GM18873 (cell line): ENCODE measurements at regions not wholly inside any gene's neighbourhood (a gene's known extent, or its start where the extent isn't known, plus 50 kb on each side); places are given as distances from the start of the nearest gene placed in this dataset.

Experiments
- ATAC-seq: cut with Tn5 transposase; IDR thresholded peaks from one replicate; pipeline ENCODE4 v1.9.1; 2021; ENCODE audit warnings: mild to moderate bottlenecking, moderate library complexity, moderate number of reproducible peaks; ENCODE audit not compliant: unreplicated experiment, low FRiP score

- ATAC-seq: no peak
Measured at GRCh38 chr11:109791337-109791736, 301.9 kb upstream of the ZC3H12C start.

GRCh38 chr11:109794501-109794900 is 298.7 kb upstream of the ZC3H12C start:
- ATAC-seq: no peak

GRCh38 chr11:109795234-109795633 is 298.0 kb upstream of the ZC3H12C start:
- no peak for ATAC-seq

- ATAC-seq: no peak
Measured at GRCh38 chr11:109796253-109796652, 296.9 kb upstream of the ZC3H12C start.

- ATAC-seq: no peak
Measured at GRCh38 chr11:109798521-109798920, 294.7 kb upstream of the ZC3H12C start.

GRCh38 chr11:109799604-109800003 is 293.6 kb upstream of the ZC3H12C start:
- no peak for ATAC-seq

- ATAC-seq: no peak
Measured at GRCh38 chr11:109804911-109805310, 288.3 kb upstream of the ZC3H12C start.

GRCh38 chr11:109806205-109806604 is 287.0 kb upstream of the ZC3H12C start:
- ATAC-seq: no peak

GRCh38 chr11:109808569-109808968 is 284.6 kb upstream of the ZC3H12C start:
- ATAC-seq: no peak

- ATAC-seq: no peak
Measured at GRCh38 chr11:109814824-109815223, 278.4 kb upstream of the ZC3H12C start.

- ATAC-seq: no peak
Measured at GRCh38 chr11:109815500-109816150, 277.6 kb upstream of the ZC3H12C start.

- no peak for ATAC-seq
Measured at GRCh38 chr11:109818290-109818689, 274.9 kb upstream of the ZC3H12C start.

GRCh38 chr11:109819410-109819809 is 273.8 kb upstream of the ZC3H12C start:
- no peak for ATAC-seq

- ATAC-seq: no peak
Measured at GRCh38 chr11:109821511-109821910, 271.7 kb upstream of the ZC3H12C start.

- no peak for ATAC-seq
Measured at GRCh38 chr11:109822436-109823102, 270.6 kb upstream of the ZC3H12C start.

- no peak for ATAC-seq
Measured at GRCh38 chr11:109828387-109828786, 264.8 kb upstream of the ZC3H12C start.

GRCh38 chr11:109838026-109838425 is 255.2 kb upstream of the ZC3H12C start:
- no peak for ATAC-seq

- ATAC-seq: no peak
Measured at GRCh38 chr11:109845437-109845836, 247.8 kb upstream of the ZC3H12C start.

- ATAC-seq: no peak
Measured at GRCh38 chr11:109847621-109848020, 245.6 kb upstream of the ZC3H12C start.

- ATAC-seq: no peak
Measured at GRCh38 chr11:109849051-109849450, 244.1 kb upstream of the ZC3H12C start.

- no peak for ATAC-seq
Measured at GRCh38 chr11:109849946-109850345, 243.2 kb upstream of the ZC3H12C start.

GRCh38 chr11:109851780-109852390 is 241.3 kb upstream of the ZC3H12C start:
- no peak for ATAC-seq
